GM23338 (cell line): ENCODE measurements at regions not wholly inside any gene's neighbourhood (a gene's known extent, or its start where the extent isn't known, plus 50 kb on each side); places are given as distances from the start of the nearest gene placed in this dataset.

Source experiments
- ATAC-seq: fragments of 200-7000 bp; cut with Tn5 transposase; 3 replicates; pipeline ENCODE4 v1.9.1; 2020
- DNase-seq: peaks from one replicate; pipeline ENCODE4 v3.0.0-alpha.2; 2015; ENCODE audit warnings: low spot score
- H2AFZ ChIP-seq: fragments of 200-600 bp; sonication (generic); 2 replicates; pipeline ENCODE4 v1.8.0; 2016; ENCODE audit warnings: antibody characterized with exemption, mild to moderate bottlenecking, moderate library complexity
- H3F3A ChIP-seq: fragments of 200-600 bp; sonication (generic); replicated peaks from 2 replicates; pipeline ENCODE4 v1.8.0; 2017; ENCODE audit warnings: antibody characterized with exemption, mixed run types, low read depth
- H3K27ac ChIP-seq: fragments of 200-600 bp; sonication (generic); 2 replicates; pipeline ENCODE4 v1.6.1; 2016; ENCODE audit warnings: low read depth
- H3K27me3 ChIP-seq: fragments of 200-600 bp; sonication (generic); 2 replicates; pipeline ENCODE4 v1.8.0; 2016; ENCODE audit warnings: mild to moderate bottlenecking, mixed run types, moderate library complexity; ENCODE audit not compliant: insufficient read depth
- H3K36me3 ChIP-seq: fragments of 200-600 bp; sonication (generic); 2 replicates; pipeline ENCODE4 v1.8.0; 2016; ENCODE audit warnings: mild to moderate bottlenecking; ENCODE audit not compliant: insufficient read depth
- H3K4me1 ChIP-seq: fragments of 200-600 bp; sonication (generic); 2 replicates; pipeline ENCODE4 v1.8.0; 2016; ENCODE audit warnings: mild to moderate bottlenecking, moderate library complexity; ENCODE audit not compliant: insufficient read depth
- H3K4me2 ChIP-seq: fragments of 200-600 bp; sonication (generic); 2 replicates; pipeline ENCODE4 v1.7.1; 2017; ENCODE audit warnings: mixed run types
- H3K4me3 ChIP-seq: fragments of 200-600 bp; sonication (generic); 2 replicates; pipeline ENCODE4 v1.6.1; 2016; ENCODE audit warnings: mixed run types
- H3K79me2 ChIP-seq: fragments of 200-600 bp; sonication (generic); replicated peaks from 2 replicates; pipeline ENCODE4 v1.8.0; 2017; ENCODE audit warnings: mild to moderate bottlenecking; ENCODE audit not compliant: insufficient read depth
- H3K9me2 ChIP-seq: fragments of 200-600 bp; sonication (generic); 2 replicates; pipeline ENCODE4 v1.8.0; 2017; ENCODE audit not compliant: insufficient read depth
- H4K20me1 ChIP-seq: fragments of 200-600 bp; sonication (generic); replicated peaks from 2 replicates; pipeline ENCODE4 v1.8.0; 2017; ENCODE audit warnings: mild to moderate bottlenecking; ENCODE audit not compliant: insufficient read depth
- H3K27ac Mint-ChIP-seq: 2 replicates; pipeline ENCODE4 v1.8.0; 2020; ENCODE audit warnings: inconsistent platforms, mild to moderate bottlenecking, moderate library complexity, mixed read lengths
- H3K27me3 Mint-ChIP-seq: 3 replicates; pipeline ENCODE4 v1.8.0; 2022; ENCODE audit warnings: low read depth, mild to moderate bottlenecking, moderate library complexity, mixed read lengths, inconsistent platforms; ENCODE audit not compliant: insufficient read depth, poor library complexity
- H3K36me3 Mint-ChIP-seq: 3 replicates; pipeline ENCODE4 v1.8.0; 2021; ENCODE audit warnings: low read depth, mild to moderate bottlenecking, inconsistent platforms, moderate library complexity, mixed read lengths
- H3K4me1 Mint-ChIP-seq: 3 replicates; pipeline ENCODE4 v1.8.0; 2020; ENCODE audit warnings: mild to moderate bottlenecking, inconsistent platforms, mixed read lengths
- H3K4me3 Mint-ChIP-seq: 3 replicates; pipeline ENCODE4 v1.8.0; 2021; ENCODE audit warnings: moderate library complexity, mild to moderate bottlenecking, inconsistent platforms, mixed read lengths
- H3K9me3 Mint-ChIP-seq: 3 replicates; pipeline ENCODE4 v1.8.0; 2020; ENCODE audit warnings: moderate library complexity, mild to moderate bottlenecking, inconsistent platforms, mixed read lengths
- CTCF ChIP-seq, 2 experiments: fragments of 200-600 bp in 1 of 2; sonication (generic) in 1 of 2; conservative IDR thresholded peaks; 2 replicates each; pipeline versions ENCODE4 v1.5.1 to v1.6.1; 2016 to 2017; ENCODE audit warnings: antibody characterized with exemption in 2 of 2, low read depth in 2 of 2, mild to moderate bottlenecking in 2 of 2, moderate library complexity in 1 of 2
- EZH2 ChIP-seq: fragments of 200-600 bp; sonication (generic); IDR thresholded peaks from one replicate; pipeline ENCODE4 v1.8.0; 2017; ENCODE audit warnings: antibody characterized with exemption, mild to moderate bottlenecking, low read depth; ENCODE audit not compliant: unreplicated experiment
- EZH2phosphoT487 ChIP-seq: fragments of 200-600 bp; sonication (generic); IDR thresholded peaks from one replicate; pipeline ENCODE4 v1.8.1; 2018; ENCODE audit warnings: antibody characterized with exemption; ENCODE audit not compliant: unreplicated experiment
- JUNB ChIP-seq: IDR thresholded peaks from one replicate; pipeline ENCODE4 v1.6.1; 2016; ENCODE audit warnings: antibody characterized with exemption; ENCODE audit not compliant: unreplicated experiment
- ZNF114 ChIP-seq: fragments of 250-450 bp; sonication (Bioruptor Pico); IDR thresholded peaks from 2 replicates; pipeline ENCODE4 v1.5.0; 2020; ENCODE audit warnings: mild to moderate bottlenecking, moderate library complexity
- TF ChIP-seq, protein P1 (sequence below): fragments of 250-450 bp; sonication (Bioruptor Pico); IDR thresholded peaks from 2 replicates; pipeline ENCODE4 v1.5.0; 2020; ENCODE audit warnings: mild to moderate bottlenecking, moderate library complexity

GRCh38 chr4:178356725-178357124 lies 914.5 kb upstream of the AGA start (continued):
- TF ChIP-seq, protein P1, sequence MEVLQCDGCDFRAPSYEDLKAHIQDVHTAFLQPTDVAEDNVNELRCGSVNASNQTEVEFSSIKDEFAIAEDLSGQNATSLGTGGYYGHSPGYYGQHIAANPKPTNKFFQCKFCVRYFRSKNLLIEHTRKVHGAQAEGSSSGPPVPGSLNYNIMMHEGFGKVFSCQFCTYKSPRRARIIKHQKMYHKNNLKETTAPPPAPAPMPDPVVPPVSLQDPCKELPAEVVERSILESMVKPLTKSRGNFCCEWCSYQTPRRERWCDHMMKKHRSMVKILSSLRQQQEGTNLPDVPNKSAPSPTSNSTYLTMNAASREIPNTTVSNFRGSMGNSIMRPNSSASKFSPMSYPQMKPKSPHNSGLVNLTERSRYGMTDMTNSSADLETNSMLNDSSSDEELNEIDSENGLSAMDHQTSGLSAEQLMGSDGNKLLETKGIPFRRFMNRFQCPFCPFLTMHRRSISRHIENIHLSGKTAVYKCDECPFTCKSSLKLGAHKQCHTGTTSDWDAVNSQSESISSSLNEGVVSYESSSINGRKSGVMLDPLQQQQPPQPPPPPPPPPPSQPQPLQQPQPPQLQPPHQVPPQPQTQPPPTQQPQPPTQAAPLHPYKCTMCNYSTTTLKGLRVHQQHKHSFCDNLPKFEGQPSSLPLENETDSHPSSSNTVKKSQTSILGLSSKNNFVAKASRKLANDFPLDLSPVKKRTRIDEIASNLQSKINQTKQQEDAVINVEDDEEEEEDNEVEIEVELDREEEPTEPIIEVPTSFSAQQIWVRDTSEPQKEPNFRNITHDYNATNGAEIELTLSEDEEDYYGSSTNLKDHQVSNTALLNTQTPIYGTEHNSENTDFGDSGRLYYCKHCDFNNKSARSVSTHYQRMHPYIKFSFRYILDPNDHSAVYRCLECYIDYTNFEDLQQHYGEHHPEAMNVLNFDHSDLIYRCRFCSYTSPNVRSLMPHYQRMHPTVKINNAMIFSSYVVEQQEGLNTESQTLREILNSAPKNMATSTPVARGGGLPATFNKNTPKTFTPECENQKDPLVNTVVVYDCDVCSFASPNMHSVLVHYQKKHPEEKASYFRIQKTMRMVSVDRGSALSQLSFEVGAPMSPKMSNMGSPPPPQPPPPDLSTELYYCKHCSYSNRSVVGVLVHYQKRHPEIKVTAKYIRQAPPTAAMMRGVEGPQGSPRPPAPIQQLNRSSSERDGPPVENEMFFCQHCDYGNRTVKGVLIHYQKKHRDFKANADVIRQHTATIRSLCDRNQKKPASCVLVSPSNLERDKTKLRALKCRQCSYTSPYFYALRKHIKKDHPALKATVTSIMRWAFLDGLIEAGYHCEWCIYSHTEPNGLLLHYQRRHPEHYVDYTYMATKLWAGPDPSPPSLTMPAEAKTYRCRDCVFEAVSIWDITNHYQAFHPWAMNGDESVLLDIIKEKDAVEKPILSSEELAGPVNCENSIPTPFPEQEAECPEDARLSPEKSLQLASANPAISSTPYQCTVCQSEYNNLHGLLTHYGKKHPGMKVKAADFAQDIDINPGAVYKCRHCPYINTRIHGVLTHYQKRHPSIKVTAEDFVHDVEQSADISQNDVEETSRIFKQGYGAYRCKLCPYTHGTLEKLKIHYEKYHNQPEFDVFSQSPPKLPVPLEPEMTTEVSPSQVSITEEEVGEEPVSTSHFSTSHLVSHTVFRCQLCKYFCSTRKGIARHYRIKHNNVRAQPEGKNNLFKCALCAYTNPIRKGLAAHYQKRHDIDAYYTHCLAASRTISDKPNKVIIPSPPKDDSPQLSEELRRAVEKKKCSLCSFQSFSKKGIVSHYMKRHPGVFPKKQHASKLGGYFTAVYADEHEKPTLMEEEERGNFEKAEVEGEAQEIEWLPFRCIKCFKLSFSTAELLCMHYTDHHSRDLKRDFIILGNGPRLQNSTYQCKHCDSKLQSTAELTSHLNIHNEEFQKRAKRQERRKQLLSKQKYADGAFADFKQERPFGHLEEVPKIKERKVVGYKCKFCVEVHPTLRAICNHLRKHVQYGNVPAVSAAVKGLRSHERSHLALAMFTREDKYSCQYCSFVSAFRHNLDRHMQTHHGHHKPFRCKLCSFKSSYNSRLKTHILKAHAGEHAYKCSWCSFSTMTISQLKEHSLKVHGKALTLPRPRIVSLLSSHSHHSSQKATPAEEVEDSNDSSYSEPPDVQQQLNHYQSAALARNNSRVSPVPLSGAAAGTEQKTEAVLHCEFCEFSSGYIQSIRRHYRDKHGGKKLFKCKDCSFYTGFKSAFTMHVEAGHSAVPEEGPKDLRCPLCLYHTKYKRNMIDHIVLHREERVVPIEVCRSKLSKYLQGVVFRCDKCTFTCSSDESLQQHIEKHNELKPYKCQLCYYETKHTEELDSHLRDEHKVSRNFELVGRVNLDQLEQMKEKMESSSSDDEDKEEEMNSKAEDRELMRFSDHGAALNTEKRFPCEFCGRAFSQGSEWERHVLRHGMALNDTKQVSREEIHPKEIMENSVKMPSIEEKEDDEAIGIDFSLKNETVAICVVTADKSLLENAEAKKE = no peak
- TF ChIP-seq EZH2phosphoT487 = no peak

DNA sequence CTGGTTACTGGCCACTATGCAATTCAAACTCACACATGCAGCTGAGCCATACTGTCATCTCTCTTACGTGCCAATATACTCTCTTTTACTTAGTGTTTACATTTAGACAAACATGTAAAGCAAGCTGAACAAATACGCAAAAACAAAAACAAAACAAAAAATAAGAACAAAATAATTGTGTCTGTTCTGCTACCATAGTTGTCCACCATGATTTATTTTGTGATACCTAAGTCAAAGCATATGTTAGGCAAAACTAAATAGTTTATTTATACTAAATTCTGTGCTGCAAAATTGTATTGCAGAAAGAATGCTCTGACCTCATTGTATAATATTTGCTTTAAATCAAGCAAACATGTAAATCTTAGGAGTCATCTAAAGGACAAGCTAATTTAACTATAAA lies 943.2 kb upstream of the AGA start:
- no peak for ATAC-seq
- H2AFZ ChIP-seq = no peak overlapping the region
- no peak for DNase-seq
- H3K27me3 ChIP-seq = no peaks in the 10 kb centered on the region
- H3K4me2 ChIP-seq = no peak overlapping the region
- H3K27ac Mint-ChIP-seq = no peak overlapping the region
- no peaks in the 10 kb centered on the region for H3K36me3 ChIP-seq
- peaks cover 5% of the 10 kb centered on the region; the same call in 2 of the 3 replicates for H3K9me3 Mint-ChIP-seq
- no peak overlapping the region for H3K27ac ChIP-seq
- no peaks in the 10 kb centered on the region for H3K79me2 ChIP-seq
- H3K4me3 Mint-ChIP-seq = no peak overlapping the region
- no peaks in the 10 kb centered on the region for H3K4me1 Mint-ChIP-seq
- H4K20me1 ChIP-seq = no peaks in the 10 kb centered on the region
- H3F3A ChIP-seq = no peaks in the 10 kb centered on the region
- no peak overlapping the region for H3K4me3 ChIP-seq
- H3K9me2 ChIP-seq = 0 out of 2 replicates have a peak, but pooled peaks cover 4% of the 10 kb centered on the region
- H3K4me1 ChIP-seq = peaks cover 11% of the 10 kb centered on the region
- peaks cover 3% of the 10 kb centered on the region for H3K27me3 Mint-ChIP-seq
- peaks cover 3% of the 10 kb centered on the region; the same call in 1 of the 3 replicates for H3K36me3 Mint-ChIP-seq
- TF ChIP-seq ZNF114 (CRISPR knock-in tag) (no peak), JUNB (no peak), CTCF (conservative IDR thresholded peaks at IDR 0.05; ENCODE audit: low read depth in 2 of 2) (no peak), EZH2 (no peak)
- TF ChIP-seq, protein P1 = no peak
